HG03575 (cell line): ENCODE measurements at regions not wholly inside any gene's neighbourhood (a gene's known extent, or its start where the extent isn't known, plus 50 kb on each side); places are given as distances from the start of the nearest gene placed in this dataset.

ENCODE experiments used
- ATAC-seq: cut with Tn5 transposase; IDR thresholded peaks from one replicate; pipeline ENCODE4 v1.9.1; 2021; ENCODE audit not compliant: unreplicated experiment, insufficient number of reproducible peaks, low FRiP score; ENCODE audit errors: extremely low read depth

DNA sequence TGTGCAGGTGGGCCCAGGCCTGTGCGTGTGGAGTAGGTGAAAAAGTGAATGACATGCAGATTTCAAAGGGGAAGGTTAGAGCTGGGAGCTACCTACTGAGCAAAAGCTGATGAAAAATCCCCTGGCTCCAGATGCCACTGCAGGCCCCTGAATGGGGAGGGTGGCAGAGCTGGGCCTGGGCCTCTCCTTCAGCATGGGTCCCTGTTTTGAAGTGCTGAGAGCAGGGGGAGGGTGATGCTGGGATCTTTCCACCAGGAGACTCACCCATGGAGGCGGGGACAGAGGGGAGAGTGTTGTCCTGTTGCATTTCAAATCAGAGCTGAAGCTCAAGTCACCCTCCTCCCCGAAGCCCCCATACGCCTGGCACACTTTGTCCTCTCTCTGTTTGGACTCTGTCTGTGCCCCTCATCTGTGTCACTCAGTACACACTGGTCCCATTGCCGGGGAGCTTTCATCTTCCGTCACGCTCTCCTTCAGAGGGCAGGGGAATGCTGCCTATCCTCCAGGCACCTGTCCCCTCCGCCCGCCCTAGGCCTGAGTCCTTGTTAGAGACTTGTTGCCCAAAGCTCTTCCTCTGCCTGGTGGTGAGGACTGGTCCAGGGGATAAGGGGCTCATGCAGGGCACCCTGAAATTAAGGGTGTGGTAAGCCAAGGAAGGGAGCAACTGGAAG is 206.6 kb downstream of the HAUS1 start:
- no peak for ATAC-seq

- no peak for ATAC-seq
Measured at GRCh38 chr18:46311491-46311890, 207.3 kb downstream of the HAUS1 start.

GRCh38 chr18:46312221-46312620 is 208.0 kb downstream of the HAUS1 start:
- no peak for ATAC-seq

- no peak for ATAC-seq
Measured at GRCh38 chr18:46313521-46313920, 209.3 kb downstream of the HAUS1 start.

DNA sequence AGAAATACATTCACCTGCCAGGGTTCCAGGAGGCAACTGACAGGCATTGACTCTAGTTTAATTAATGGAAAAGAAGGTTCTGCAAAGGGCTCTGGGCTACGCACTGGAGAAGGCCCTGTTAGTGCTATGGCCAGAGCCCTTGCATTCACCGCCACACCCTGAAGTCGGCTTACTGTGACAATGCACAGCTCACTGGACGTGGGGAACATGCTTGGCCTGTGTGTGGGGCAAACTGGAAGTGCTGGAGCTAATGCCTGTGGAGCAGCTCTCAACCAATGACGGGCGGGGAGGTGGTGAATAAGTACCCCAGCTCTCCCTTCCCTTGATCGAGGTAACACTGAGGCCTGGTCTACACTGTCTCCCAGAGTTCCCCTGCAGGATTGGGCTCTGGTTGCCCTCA is 209.8 kb downstream of the HAUS1 start:
- ATAC-seq, result no peak

- no peak for ATAC-seq
Measured at GRCh38 chr18:46315161-46315560, 211.0 kb downstream of the HAUS1 start.

DNA sequence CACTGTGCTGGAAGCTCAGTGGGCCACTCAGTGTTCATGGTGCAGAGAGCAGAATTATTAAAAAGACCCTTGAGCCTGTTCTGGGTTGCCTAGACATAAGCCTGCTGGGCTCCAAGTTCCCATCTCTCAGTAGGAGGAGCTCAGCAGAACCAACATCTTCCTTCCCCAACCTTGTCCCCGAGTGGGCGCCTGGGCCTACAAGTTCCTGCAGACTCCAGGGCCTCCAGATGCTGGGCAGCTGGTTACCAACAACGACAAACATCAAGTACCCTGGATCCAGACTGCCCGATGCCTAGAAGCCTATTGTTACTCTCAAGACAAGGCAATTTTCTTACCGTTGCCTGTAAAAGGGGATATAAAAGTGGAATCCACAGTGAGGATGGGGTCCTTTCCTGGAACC is 214.2 kb downstream of the HAUS1 start:
- no peak for ATAC-seq

DNA sequence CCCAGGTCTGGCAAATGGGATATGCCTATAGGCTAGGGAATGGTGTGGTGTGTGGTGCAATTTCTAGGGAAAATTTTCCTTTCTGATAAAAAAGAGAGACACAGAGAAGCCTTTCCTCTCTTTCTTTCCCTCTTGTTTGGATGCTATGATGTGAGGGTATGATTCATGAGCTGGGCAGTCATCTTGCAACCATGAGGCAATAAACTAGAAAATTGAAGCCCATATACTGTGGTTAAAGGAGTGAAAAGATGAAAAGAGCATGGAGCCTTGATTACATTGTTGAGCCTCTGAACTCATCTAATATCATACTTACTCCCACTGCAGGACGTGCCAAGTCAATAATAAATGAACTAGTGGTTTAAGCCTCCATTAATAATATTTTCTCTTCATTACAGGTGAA is 215.6 kb downstream of the HAUS1 start:
- ATAC-seq, result no peak

- ATAC-seq, result no peak
Measured at GRCh38 chr18:46320297-46320696, 216.1 kb downstream of the HAUS1 start.

DNA sequence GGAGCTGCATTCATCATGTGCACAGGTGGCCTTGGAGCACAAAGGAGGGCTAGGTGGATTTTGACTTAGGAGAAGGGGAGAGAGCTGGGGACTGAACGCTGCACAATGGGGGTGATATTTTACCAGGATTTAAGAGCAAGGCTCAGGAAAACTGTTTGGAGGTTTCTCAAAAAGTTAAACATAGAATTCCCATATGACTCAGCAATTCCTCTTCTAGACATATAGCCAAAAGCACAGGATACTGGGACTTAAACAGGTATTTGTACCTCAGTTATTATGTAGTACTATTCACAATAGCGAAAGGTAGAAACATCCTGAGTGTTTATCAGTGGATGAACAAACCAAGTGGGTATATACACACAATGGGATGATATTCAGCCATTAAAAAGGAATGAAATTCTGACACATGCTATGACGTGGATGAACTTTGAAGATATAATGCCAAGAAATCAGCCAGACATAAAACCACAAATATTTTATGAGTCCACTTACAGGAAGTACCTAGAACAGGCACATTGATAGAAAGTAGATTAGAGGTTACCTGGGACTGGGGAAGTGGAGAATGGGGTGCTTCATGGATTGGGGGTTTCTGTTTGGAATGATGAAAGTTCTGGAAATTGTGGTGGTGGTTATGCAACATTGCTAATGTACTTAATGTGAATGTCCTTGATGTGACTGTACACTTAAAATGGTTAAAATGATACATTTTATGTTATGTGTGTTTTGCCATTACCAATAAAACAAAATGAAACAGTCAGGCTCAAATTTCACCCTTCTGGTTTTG is 216.9 kb downstream of the HAUS1 start:
- no peak for ATAC-seq

DNA sequence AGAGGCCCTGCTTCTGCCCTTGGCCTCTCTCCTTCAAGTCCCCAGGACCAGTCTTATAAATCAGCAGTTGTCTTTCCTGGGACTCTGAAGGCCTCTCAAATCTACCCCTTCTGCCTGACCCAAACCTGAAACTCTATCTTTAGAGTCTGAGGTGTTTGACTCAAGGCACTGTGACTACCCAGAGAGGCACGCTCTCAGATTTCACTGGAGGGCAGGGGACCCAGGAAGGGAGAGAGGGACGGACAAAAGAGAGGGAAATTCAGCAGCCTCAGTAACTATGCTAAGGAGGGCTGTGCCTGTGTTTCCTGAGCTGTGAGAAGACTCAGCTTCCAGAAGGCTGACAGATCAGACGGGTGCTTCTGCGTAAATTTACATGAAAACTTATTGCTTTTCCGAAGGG is 217.8 kb downstream of the HAUS1 start:
- no peak for ATAC-seq

DNA sequence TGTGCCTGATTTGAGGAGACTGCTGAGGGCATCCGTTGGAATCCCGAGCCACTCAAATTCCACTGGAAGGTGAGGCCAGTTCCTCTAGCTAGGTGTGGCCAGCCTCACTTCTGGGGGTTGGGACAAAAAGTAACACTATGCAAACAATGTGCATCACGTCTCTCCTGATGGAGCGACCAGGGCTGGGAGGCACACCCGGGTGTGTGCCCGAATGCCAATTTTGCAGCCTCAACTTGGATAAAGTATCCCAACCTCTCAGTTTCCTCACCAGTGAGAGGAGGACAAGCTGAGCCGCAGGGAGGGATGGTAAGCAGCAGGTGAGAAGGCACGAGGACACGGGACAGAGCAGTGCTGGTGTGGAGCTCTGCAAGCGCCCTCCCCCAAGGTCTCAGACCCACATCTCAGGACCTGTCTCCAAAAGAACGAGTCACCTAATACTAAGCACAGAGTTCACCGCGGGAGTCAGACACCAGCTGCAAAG is 218.3 kb downstream of the HAUS1 start:
- ATAC-seq, result no peak

- ATAC-seq, result no peak
Measured at GRCh38 chr18:46322941-46323340, 218.8 kb downstream of the HAUS1 start.

DNA sequence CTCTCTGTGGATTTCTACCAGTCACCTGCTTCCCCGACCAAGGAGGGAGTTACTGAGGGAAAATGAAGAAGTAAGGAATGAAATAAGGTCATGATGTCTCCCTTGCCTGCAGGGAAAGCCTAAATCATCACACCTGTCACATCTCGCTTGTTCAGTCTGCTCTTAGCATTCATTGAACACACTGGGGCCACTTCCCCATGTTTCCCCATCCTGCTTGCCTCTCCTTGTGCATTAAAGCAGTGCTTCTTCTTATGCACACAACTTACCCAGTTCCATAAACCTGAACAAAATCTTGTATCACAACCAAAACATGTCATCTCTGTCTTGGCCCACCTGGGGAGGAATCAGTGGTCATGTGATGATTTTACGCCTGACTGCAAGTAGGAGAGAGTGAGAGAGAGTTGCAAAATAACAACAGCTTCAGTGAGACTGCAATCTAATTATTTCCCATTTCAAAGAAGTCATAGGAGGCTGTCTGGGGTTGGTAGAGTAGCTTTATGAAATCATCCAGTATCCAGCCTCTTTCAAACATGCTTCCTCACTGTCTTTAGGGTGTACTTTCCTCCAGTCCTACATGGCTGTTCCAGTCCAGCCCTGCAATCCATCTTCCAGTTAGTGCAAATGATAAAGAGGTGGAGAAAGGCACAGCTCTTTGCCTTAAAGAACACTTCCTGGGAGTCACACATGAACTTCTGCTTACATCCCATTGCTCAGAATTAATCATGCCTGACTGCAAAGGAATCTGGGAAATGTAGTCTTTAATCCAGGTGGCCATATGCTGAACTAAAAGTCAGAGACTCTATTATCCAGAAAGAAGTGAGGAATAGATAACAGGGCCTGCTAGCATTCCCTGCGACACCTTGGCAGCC is 220.1 kb downstream of the HAUS1 start:
- ATAC-seq, result no peak

- no peak for ATAC-seq
Measured at GRCh38 chr18:46325895-46326294, 221.7 kb downstream of the HAUS1 start.

- no peak for ATAC-seq
Measured at GRCh38 chr18:46329736-46330246, 225.6 kb downstream of the HAUS1 start.

GRCh38 chr18:46331316-46331715 is 227.1 kb downstream of the HAUS1 start:
- ATAC-seq, result no peak

DNA sequence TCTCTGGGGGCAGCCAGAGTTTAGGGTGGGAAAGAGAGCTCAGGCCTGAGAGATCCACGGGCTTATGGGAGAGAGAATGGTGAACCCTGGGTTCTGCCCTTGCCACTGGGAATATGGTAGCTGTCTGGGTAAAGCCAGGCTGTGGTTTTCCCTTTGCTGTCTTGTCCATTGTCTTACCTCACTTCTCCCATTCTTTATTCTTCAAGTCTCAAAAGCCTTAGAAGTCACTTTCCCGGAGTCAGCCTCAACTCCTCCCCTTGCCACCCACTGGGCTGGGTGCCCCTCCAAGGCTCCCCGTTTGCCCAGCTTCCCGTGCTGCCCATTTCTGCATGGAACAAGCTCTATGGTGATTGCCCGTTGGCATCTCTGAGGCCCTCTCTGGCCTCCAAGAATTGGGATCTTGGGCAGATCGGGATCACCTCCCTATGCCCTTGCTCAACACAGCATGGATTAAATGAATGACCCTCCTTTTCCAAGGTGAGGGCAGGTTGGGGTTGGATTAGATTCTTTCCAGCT is 228.2 kb downstream of the HAUS1 start:
- ATAC-seq, result no peak

DNA sequence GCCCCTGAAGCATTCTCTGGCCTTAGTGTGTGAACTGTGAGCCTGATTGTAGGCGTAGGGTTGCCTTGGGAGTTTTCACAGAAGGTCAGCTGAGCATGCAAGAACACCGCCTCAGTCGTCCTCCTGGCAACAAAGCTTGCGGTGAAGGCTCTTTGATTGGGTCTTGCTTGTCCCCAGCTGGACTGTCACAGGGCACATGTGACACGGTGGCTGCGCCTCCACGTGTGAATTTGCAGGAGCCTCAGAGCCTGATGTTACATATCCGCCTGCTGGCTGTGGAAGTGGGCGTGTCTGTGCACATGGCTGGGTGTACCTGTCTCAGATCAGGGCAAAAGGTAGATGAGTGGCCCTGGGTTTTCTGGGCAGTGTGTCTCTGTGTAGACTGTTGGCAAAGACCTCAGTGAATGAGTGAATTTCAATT is 228.7 kb downstream of the HAUS1 start:
- ATAC-seq, result no peak
